ENCODE measurements at regions not wholly inside any gene's neighbourhood (a gene's known extent, or its start where the extent isn't known, plus 50 kb on each side); places are given as distances from the start of the nearest gene placed in this dataset.
"Not testable (repeated sequence)": the region's sequence is repeated elsewhere in the genome, so short reads cannot be mapped to it uniquely, and the experiment has no call there.

- no peak for DNase-seq
Observed at GRCh38 chr18:78816114-78816513, 163.5 kb upstream of the SALL3 start.

- DNase-seq: no peak
Observed at GRCh38 chr18:78816916-78817315, 162.7 kb upstream of the SALL3 start.

GRCh38 chr18:78818495-78818894 is 161.1 kb upstream of the SALL3 start:
- no peak for DNase-seq

GRCh38 chr18:78818961-78819360 is 160.7 kb upstream of the SALL3 start:
- DNase-seq: no peak

- DNase-seq: no peak
Observed at GRCh38 chr18:78820161-78820834, 159.3 kb upstream of the SALL3 start.

- DNase-seq: no peak
Observed at GRCh38 chr18:78821396-78821795, 158.2 kb upstream of the SALL3 start.

GRCh38 chr18:78822171-78822948 is 157.3 kb upstream of the SALL3 start:
- no peak for DNase-seq

- DNase-seq: no peak
Observed at GRCh38 chr18:78822949-78823285, 156.7 kb upstream of the SALL3 start.

- DNase-seq: no peak
Observed at GRCh38 chr18:78825168-78825567, 154.4 kb upstream of the SALL3 start.

GRCh38 chr18:78826631-78827030 is 153.0 kb upstream of the SALL3 start:
- DNase-seq: no peak

- no peak for DNase-seq
Observed at GRCh38 chr18:78827141-78827540, 152.5 kb upstream of the SALL3 start.

- DNase-seq: no peak
Observed at GRCh38 chr18:78828131-78828530, 151.5 kb upstream of the SALL3 start.

GRCh38 chr18:78829026-78829425 is 150.6 kb upstream of the SALL3 start:
- DNase-seq: not testable (repeated sequence)

GRCh38 chr18:78830161-78830560 is 149.5 kb upstream of the SALL3 start:
- no peak for DNase-seq

GRCh38 chr18:78830826-78831225 is 148.8 kb upstream of the SALL3 start:
- no peak for DNase-seq

- DNase-seq: no peak
Observed at GRCh38 chr18:78831603-78832002, 148.0 kb upstream of the SALL3 start.

GRCh38 chr18:78833833-78834232 is 145.8 kb upstream of the SALL3 start:
- DNase-seq: no peak

GRCh38 chr18:78836838-78837237 is 142.8 kb upstream of the SALL3 start:
- DNase-seq: no peak

GRCh38 chr18:78837754-78838153 is 141.9 kb upstream of the SALL3 start:
- no peak for DNase-seq

- no peak for DNase-seq
Observed at GRCh38 chr18:78838183-78838582, 141.4 kb upstream of the SALL3 start.

GRCh38 chr18:78849046-78849445 is 130.6 kb upstream of the SALL3 start:
- no peak for DNase-seq

- no peak for DNase-seq
Observed at GRCh38 chr18:78849458-78849857, 130.2 kb upstream of the SALL3 start.

- DNase-seq: no peak
Observed at GRCh38 chr18:78853341-78853740, 126.3 kb upstream of the SALL3 start.

GRCh38 chr18:78855188-78855587 is 124.4 kb upstream of the SALL3 start:
- DNase-seq: no peak
